ENCODE measurements at regions not wholly inside any gene's neighbourhood (a gene's known extent, or its start where the extent isn't known, plus 50 kb on each side); places are given as distances from the start of the nearest gene placed in this dataset.
"Not testable (repeated sequence)": the region's sequence is repeated elsewhere in the genome, so short reads cannot be mapped to it uniquely, and the experiment has no call there.

DNA sequence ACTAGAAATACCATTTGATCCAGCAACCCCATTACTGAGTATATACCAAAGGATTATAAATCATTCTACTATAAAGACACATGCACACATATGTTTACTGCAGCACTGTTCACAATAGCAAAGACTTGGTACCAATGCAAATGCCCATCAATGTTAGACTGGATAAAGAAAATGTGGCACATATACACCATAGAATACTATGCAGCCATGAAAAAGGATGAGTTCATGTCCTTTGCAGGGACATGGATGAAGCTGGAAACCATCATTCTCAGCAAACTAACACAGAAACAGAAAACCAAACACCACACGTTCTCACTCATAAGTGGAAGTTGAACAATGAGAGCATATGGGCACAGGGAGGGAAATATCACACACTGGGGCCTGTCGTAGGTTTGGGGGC, 106.0 kb downstream of the SPATA18 start:
- not testable (repeated sequence) for DNase-seq

DNA sequence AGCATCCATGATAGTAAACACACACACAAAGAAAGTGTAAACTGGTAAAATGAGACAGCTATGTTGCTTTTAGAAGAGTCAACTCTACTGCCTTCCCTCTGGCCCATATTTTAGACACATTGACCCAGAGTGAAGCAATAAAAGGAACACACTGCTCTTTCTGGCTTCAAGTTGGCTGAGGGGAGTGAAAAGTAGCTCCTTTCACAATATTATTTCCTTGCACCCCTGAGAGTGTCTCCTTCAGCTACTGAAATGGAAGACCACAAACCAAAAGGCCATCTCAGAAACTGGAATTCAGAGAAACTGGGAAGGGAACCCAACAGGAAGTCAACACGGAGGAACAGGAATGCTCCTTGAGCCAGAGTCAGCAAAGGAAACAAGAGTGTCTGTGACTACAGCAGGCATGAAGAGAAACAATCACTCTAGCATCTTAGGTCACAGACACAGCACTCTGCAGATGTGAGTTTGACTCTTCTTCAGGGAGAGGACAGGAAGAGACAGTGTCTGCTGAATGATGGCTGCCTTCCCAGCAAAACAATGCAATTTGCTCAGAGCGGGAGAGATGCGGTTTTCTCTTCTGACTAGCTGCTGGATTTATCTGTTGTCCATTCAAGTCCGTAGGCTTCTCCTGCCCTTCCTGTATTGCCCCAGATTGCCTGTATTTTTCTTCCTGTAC, 106.7 kb downstream of the SPATA18 start:
- DNase-seq, result no peak

DNA sequence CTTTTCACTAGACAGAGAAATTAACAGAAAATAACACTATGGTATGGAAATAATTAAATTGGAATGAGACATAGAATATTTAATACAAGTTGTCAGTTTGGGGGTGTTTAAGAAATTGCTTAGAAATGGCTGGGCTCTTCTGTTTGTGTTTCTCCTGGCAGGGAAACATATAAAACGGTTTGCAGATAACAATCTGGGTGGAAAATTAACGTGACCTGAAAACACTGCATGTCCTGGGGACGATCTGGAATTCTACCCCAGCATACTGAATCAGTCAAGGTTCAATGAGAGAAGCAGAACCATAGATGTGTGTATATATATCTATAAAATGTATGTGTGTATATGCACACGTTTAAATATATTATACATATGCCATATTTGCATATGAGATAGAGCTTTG, 109.8 kb downstream of the SPATA18 start:
- no peak for DNase-seq

DNA sequence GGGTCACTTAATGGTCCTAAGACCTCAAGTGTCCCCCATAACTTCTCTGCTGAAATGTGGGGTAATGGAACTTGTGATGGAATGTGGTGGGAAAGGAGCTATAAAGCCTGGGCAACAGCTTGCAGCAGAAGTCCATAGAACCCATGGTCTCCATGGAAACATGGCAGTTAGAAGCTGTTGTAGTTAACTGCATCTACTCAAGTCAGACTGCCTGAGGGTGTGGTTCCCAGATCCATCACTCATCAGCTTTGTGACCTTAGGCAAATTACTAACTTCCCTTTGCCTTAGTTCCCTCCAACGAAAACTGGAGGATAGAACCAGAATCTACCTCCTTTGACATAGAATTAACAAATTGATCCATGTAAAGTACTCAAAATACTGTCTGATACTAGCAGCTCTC, 113.0 kb downstream of the SPATA18 start:
- no peak for DNase-seq

DNA sequence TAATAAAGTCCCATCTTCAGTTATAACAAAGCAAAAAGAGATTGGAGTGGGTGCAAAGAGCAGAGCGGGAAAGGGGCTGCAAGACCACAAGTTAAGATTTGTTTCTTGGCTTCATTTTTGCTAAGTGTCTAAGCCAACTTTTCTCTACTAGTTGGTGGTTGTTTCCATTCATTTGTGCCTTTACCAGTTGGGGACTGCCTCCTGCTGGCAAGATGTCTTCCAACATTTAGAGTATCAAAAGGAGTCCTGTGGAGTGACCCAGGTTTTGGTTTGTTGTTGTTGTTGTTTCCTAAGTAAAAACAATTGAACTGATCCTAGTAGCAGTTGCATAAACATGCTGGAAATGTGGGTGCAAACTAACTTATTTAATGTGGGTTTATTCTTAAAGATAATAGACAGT, 121.1 kb downstream of the SPATA18 start:
- peak in 1 of 2 donors; percentile 18 for DNase-seq

DNA sequence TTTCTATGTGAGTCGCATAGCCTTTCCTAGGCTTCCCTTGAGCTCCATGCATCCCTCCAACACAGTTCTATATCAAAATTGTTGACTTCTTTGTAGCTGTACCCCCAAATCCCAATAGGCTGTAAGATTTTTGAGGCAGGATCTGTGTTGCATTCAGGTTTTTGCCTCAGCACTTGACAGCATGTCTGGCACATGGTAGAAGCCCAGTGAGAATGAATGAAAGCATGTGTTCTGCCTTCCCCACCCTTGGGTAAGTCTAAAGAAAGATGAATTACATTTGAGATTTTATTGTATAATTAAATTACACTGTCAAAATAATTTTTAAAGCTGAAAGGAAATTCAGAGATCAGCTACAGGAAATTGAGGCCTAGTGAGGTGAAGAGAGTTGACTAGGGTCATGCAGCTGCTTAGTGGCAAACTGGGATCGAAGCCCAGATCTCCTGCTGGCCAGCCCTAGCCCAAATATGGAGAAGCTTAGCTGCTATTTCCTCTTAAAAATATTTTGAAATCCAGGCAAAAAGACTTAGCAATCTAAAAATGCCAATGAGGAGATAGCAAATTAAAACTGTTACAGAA, 122.5 kb downstream of the SPATA18 start:
- no peak for DNase-seq

DNA sequence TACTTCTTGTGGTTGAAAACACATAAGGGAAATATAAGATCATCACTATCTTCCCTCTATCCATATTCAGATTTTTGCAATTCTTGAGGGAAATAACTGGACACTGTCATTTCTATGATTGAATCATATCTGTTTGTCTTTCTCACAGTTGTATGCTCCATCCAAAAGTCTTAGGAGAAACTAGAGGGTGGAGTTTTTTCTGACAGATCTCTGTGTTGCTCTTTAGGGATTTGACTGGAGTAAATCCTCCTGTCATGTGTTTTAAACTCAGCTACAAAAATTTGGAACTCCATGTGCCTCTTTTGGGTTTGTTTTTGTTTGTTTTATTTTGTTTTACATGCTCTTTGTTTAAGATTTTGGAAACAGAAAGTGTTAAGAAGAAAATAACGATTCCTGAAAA, 136.5 kb downstream of the SPATA18 start:
- DNase-seq, result no peak

DNA sequence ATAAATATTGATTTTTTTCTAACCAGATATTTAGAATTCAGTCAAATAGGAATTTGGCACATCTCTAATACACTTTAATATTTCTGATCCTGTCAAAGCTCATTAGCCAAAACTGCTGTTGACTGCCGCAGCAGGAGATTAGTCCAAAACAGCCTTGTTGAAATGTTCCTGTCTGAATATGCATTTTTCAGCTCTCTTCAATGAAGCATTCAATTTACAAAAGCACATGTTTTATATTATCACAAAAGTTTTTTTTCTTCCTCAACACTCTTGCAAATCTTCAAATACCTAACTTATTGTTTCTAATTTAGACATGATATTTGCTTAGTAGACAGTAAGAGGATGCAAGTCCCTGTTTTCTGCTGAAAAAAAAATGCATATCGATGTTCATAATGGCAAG, 140.9 kb downstream of the SPATA18 start:
- no peak for DNase-seq

DNA sequence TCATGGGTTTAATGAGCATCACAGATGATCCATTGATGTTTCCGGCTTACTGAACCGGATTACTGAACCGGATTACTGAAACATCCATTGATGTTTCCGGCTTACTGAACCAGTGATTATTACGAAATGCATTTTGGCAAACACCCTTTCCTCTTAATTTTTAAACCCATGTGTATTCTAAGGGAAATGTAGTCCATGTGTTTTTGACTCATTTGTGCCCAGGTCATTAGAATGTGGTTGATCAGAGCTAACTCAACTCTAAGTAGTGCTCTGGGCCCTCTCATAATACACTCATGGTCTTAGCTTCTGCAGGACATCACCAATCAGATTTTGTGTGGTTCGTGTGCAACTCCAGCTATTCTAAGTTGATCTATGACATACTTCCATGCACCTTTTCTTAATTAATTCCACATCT, 141.6 kb downstream of the SPATA18 start:
- DNase-seq, result no peak

DNA sequence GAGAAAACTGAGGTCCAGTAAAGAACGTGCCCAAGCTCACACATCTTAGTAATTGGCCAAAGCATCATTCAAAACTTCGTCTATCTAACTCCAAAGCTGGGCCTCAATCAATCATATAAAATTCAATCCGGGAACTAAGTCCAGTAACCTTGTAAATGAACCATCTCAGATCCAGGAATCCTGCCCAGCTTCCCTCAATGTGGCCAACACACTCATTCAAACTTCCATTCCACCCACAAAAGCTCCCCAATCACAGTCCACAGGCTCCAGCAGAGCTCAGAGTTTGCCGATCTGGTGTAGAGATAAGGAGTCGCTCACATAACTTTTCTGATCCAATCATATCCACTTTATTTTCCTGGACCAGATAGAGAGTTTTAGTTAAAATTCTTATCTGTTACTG, 144.8 kb downstream of the SPATA18 start:
- no peak for DNase-seq

DNA sequence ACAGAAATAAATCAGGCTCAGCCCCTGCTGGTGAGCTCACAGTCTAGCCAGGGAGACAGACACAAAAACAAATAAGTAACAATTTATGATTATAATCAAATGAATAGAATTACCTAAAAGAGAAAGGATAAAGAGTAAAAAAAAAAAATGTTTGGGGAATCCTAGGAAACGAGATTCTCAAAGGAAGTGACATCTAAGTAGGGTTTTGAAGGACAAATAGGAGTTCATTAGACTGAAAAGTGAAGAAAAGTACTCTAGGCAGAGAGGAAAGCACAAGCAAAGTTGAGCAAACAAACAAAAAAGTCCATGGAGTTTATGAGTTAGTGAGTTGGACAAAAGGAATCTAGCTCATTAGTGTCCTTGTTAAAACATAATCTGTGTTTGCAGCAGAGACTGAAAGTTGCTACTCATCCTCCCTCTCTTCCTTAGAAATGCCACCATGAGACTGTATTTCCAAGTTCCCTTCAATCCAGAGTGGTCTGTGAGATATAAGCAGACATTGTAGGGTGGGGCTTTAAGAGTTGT, 145.6 kb downstream of the SPATA18 start:
- no peak for DNase-seq

DNA sequence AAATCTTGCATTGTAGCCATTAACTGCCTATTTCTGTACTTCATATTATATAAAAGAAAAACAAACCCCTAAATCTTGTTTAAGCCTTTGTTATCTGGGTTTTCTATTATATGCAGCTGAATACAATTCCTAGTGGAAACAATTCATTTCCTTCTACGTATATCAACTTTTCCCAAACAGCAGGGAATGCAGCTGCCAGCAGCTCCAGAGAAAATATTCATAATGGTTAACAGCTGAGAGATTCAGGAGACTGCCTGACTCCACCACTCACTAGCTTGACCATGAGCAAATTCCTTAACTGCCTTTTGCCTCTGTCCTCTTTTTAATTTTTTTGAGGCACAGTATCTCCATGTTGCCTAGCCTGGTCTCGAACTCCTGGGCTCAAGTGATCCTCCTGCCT, 146.2 kb downstream of the SPATA18 start:
- no peak for DNase-seq

DNA sequence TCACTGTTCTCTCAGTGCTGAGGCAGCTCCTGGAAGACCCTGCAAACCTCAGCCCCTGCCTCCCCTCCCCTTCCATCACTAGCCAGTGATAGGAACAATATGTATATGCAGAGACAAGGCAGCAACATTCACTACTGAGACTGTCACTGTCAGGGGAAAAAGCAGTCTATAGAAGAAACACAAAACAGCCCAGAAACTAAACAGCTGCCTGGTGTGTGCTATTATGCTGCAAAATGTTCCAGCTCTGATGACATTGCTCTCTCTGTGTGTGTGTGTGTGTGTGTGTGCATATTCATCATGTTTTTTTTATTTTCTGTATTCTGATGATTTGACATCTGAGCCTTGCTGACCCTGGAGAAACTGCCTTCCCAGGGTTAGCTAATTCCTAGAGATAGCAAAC, 147.2 kb downstream of the SPATA18 start:
- DNase-seq, result no peak

DNA sequence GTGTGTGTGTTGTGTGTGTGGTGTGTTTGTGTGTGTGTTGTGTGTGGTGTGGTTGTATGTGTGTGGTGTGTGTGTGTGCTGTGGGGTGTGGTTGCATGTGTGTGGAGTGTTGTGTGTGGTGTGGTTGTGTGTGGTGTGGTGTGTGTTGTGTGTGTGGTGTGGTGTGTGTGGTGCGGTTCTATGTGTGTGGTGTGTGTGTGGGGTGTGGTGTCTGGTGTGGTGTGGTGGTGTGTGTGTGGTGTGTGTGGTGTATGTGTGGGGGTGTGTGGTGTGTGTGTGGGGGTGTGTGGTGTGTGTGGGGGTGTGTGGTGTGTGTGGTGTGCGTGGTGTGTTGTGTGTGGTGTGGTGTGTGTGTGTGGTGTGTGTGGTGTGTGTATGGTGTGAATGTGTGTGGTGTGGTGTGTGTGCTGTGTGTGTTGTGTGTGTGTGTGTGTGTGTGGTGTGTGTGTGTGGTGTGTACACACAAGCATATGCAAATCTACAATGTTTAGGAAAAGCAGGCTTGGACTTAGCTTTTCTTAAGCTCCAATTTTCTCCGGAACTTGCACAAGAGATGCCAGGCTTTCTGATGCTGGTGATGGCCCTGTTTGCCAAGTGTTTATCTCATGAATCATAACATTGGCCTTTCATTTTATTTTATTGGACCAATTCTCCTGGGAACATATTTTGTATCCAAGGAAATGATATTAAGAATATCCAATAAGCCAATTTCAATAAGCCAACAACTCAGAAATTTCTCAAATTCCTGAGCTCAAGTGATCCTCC, 148.7 kb downstream of the SPATA18 start:
- no peak for DNase-seq

DNA sequence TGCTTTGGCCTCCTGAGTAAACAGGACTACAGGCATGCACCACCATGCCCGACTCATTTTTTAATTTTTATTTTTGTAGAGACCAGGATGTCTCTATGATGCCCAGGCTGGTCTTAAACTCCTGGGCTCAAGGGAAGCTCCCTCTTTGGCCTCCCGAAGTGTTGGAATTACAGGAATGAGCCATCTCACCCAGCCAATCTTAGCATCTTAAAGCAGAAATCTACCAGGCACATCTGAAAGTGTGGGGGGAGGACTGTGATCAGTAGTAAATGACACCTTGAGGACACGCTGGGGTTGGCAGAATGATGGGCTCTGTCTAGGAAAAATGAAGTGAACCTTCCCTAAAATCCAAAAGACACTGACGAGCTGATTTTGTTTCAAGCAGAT, 149.2 kb downstream of the SPATA18 start:
- no peak for DNase-seq

DNA sequence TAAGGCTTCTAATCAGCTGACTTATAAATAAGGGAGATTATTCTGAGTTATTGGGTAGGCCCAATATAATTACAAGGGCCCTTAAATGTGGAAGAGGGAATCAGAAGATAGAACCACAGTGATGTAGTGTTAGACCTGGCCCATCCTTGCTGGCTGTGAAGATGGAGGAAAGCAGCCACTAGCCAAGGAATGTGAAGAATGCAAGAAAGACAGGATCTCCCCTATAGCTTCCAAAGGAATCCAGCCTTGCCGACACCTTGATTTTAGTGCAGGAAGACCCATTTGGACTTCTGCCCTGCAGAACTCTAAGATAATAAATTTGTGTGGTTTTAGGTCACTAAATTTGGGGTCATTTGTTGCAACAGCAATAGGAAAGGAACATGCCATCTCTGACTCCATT, 150.6 kb downstream of the SPATA18 start:
- no peak for DNase-seq

DNA sequence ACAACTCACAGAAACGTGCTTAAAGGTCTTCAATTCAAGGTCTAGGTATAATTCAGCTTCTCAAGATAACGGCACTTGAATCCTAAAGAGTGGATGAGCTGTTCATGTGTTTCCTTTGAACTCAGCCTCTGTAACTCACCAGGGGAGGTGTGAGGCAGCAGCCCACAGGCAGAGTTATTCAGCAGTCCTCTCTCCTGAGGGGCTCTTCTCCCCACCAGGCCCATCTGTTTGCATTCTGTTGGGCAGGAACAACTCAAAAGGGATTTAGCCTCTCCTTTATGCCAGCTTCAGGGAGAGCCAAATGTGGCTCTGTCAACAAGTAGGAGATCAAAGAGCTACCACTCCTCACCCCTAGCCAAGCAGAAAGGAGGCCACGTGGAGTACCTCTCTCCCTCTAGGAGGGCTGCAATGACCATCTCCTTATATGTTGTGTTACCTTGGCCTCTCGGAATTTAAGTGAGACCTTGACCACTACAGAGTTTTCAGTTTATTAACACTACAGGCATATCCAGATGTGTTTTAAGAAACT, 151.2 kb downstream of the SPATA18 start:
- no peak for DNase-seq

DNA sequence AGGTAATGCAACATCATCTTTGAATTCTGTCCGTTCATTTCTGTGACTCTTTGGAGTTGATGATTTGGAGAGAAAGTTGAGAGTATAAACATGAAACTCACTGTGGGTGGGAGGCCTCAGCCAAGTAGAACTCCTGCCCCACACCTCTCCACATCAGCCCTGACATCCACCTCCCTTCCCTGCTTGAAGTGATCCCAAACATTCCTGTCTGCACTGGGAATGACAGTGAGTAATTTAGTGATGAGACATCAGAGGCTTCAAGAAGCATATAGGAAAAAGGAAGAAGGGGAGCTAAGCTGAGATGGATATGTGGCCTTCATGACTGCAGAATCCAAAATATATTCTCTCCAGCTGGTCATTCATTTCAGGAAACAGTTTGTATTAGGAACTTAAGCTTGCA, 151.8 kb downstream of the SPATA18 start:
- DNase-seq, result no peak

DNA sequence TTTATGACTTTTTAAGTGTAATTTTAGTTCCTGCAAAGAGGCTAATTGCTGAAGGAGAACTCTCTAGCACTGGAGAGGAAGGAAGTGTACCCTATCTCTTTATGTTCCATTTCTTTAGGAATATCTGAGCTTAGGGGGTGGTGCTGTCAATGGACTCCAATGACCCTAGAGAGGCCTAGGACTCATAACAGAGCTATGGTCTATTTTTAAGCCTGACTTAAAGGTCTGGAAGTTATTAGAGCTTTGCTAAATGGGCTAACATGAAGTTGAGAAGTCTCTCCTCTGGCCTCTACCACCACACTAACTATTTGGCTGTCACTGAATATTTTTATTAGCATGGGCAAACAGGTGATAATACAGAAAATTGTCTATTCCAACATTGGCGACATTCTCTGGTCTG, 152.2 kb downstream of the SPATA18 start:
- no peak for DNase-seq

DNA sequence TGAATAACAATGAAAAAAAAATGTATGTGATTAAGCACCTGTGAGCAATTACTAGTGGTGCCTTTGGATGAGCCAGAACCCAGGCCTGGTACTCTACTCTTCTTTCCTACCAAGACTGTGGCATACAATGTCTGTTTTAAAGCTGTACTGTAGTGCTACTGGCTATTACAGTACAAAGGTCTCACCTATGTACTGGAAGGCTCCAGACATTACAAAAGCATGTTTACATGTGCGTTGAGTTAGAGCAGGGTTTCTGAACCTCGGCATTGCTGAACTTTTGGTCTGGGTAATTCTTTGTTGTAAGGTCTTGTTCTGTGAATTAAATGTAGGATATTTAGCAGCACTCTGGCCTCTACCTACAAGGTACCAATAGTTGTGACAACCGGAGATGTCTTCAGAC, 153.8 kb downstream of the SPATA18 start:
- no peak for DNase-seq

DNA sequence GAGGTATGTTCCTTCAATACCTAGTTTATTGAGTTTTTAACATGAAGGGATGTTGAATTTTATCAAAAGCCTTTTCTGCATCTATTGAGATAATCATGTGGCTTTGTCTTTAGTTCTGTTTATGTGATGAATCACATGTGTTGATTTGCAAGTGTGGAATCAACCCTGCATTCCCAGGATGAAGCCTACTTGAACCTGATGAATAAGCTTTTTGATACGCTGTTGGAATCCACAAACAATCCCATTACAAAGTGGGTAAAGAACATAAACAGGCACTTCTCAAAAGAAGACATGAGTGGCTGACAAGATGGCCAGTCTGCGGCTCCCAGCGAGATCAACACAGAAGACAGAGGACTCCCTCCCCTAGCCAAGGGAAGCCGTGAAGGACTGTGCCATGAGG, 156.0 kb downstream of the SPATA18 start:
- DNase-seq, result not testable (repeated sequence)

DNA sequence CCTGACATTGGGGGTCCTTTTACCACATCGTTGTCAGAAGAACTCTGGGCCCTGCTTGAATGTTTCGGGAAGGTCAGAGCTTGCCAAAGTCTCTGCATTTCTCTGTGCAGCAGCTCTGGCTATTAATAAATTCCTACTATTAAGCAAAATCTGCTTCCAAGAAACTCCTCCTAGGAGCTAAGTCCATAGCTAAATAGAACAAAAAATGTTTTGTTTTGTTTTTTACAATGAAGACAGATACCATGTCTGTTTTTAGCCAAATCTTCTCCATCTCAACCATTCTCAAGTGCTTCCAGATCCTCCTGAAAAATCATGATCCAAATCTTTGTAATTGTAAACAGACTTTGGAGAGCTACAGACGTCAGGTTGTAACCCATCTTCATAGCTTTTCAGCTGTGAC, 161.6 kb downstream of the SPATA18 start:
- no peak for DNase-seq

DNA sequence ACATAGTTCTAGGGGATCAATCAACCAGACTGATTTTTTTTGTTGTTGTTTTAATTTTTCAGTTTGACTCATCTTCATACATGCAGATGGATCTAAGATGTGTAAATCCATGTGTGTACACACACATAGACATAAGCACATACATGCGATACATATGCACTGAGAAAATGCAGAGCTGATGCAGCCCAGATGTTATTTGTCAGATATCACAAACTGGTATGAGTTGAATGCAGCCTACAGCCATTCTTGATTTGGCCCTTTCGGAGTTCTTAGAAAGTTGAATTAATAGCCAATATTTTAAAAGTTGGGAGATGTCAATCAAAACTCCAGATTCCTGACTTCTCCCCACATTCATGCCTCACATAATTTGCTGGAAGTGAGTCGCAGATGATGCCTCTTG, 180.4 kb downstream of the SPATA18 start:
- DNase-seq, result no peak

Measured in inflammatory macrophage (primary cell).